ENCODE measurements at regions not wholly inside any gene's neighbourhood (a gene's known extent, or its start where the extent isn't known, plus 50 kb on each side); places are given as distances from the start of the nearest gene placed in this dataset.
"Not testable (repeated sequence)": the region's sequence is repeated elsewhere in the genome, so short reads cannot be mapped to it uniquely, and the experiment has no call there.

DNA sequence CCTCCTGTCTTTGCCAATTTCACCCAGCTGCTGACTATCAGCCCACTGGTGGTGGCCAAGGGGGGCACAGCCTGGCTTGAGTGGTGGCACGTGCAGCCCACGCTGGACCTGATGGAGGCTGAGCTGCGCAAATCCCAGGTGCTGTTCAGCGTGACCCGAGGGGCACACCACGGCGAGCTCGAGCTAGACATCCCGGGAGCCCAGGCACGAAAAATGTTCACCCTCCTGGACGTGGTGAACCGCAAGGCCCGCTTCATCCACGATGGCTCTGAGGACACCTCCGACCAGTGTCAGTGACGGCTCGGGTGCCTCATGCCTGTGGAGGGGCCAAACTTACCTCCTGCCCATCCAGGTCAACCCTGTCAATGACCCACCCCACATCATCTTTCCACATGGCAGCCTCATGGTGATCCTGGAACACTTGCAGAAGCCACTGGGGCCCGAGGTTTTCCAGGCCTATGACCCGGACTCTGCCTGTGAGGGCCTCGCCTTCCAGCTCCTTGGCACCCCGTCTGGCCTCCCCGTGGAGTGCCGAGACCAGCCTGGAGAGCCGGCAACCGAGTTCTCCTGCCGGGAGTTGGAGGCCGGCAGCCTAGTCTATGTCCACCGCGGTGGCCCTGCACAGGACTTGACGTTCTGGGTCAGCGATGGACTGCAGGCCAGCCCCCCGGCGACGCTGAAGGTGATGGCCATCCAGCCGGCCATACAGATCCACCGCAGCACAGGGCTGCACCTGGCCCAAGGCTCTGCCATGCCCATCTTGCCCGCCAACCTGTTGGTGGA, 180.2 kb downstream of the TBC1D2B start:
- H3K36me3 Mint-ChIP-seq; H3K4me1 Mint-ChIP-seq; H3K27me3 Mint-ChIP-seq; H3K27ac Mint-ChIP-seq; H3K4me3 Mint-ChIP-seq; H3K9me3 Mint-ChIP-seq (ENCODE audit: low read depth); DNase-seq; ATAC-seq; CTCF ChIA-PET: not testable (repeated sequence)

DNA sequence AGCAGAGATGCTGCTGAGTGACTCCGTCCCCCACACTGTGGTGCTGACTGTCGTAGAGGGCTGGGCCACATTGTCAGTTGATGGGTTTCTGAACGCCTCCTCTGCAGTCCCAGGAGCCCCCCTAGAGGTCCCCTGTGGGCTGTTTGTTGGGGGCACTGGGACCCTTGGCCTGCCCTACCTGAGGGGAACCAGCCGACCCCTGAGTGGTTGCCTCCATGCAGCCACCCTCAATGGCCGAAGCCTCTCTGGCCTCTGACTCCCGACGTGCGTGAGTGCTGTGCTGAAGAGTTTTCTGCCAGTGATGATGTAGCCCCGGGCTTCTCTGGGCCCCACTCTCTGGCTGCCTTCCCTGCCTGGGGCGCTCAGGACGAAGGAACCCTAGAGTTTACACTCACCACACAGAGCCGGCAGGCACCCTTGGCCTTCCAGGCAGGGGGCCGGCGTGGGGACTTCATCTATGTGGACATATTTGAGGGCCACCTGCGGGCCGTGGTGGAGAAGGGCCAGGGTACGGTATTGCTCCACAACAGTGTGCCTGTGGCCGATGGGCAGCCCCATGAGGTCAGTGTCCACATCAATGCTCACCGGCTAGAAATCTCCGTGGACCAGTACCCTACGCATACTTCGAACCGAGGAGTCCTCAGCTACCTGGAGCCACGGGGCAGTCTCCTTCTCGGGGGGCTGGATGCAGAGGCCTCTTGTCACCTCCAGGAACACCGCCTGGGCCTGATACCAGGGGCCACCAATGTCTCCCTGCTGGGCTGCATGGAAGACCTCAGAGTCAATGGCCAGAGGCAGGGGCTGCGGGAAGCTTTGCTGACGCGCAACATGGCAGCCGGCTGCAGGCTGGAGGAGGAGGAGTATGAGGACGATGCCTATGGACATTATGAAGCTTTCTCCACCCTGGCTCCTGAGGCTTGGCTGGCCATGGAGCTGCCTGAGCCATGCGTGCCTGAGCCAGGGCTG, 181.1 kb downstream of the TBC1D2B start:
- H3K27ac Mint-ChIP-seq; CTCF ChIA-PET; ATAC-seq; H3K27me3 Mint-ChIP-seq; H3K36me3 Mint-ChIP-seq; H3K9me3 Mint-ChIP-seq (ENCODE audit: low read depth); H3K4me3 Mint-ChIP-seq; DNase-seq; H3K4me1 Mint-ChIP-seq: not testable (repeated sequence)

DNA sequence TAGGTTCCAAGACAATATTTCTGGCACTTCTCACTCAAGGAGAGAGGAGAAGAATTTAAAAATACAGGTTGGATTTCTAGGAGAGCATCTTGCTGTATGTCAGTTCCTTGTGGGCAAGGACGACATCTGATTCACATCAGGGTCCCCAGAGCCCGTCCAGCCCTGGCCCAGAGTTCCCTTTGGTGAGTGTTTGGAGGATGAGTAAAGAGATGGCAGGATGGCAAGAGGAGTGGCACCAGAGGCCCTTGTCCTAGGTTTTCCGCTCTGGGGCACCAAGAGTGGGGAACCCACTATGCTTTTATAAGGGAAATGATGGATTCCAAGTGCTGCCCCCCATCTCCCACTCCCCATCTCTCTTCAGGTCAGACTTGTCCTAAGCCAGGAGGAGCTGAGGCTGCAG, 181.8 kb downstream of the TBC1D2B start:
- DNase-seq (no peak), ATAC-seq (no peak)
- CTCF ChIA-PET, result no interaction called here
- Mint-ChIP-seq H3K27ac (no peak overlapping the region), H3K27me3 (no peaks in the 10 kb centered on the region), H3K4me3 (no peak overlapping the region), H3K9me3 (ENCODE audit: low read depth) (no peaks in the 10 kb centered on the region), H3K4me1 (no peaks in the 10 kb centered on the region), H3K36me3 (no peaks in the 10 kb centered on the region)

DNA sequence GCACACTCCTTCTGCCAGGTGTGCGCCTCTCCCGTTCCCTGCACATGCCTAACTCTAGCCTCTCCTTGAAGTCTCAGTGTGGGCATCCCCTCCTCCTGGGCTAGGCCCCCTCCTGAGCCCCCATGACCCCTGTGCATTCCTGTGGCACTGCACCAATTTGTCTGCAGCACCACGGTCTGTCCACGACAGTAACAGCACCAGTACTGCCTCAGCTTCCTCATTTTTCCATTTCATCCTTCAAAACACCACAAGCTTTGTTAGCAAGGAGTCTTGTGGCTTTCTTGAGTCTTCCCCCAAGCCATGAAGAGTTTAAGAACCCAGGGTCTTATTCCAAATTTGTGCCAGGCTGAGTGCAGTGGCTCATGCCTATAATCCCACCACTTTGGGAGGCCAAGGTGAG, 182.4 kb downstream of the TBC1D2B start:
- H3K9me3 Mint-ChIP-seq (ENCODE audit: low read depth); CTCF ChIA-PET; H3K4me1 Mint-ChIP-seq; H3K27me3 Mint-ChIP-seq; H3K27ac Mint-ChIP-seq; H3K4me3 Mint-ChIP-seq; DNase-seq; ATAC-seq; H3K36me3 Mint-ChIP-seq: not testable (repeated sequence)

DNA sequence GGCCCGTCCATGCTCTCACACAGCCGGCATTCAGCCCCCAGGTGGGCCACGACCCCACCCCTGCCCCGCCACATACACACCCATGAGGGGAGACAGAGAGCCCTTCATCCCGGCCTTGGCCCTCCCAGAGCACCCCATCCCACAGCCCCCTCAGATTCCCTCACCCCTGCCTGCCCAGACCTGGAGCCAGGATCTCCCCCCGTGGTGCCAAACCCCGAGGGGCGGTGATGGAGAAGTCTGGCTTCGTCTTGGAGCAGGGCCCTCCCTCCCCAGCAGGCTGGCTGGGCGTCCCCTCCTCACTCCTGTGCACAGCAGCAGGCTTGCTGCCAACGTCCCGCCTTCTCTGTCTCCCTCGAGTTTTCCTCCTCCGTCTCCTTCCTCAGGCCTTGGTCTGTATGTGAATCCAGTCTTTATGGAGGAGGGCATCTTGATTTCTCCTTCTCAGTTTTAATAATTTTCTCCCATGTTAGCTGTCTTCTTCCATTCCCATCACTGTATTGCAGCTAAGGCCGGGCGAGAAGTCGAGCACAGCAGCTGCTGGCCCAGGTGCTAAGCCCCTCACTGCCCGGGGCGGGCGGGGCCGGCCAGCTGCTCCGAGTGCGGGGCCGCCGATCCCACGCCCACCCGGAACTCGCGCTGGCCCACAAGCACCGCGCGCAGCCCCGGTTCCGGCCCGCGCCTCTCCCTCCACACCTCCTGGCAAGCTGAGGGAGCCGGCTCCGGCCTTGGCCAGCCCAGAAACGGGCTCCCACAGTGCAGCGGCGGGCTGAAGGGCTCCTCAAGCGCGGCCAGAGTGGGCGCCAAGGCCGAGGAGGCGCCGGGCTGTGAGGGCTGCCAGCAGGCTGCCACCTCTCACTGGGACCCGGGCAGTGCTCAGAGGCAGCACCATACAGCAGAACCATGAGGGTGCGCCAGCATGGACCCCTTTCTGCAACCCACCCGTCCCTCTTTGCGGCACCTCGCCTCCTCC, 183.6 kb downstream of the TBC1D2B start:
- CTCF ChIA-PET; DNase-seq; ATAC-seq; H3K4me1 Mint-ChIP-seq; H3K27me3 Mint-ChIP-seq; H3K4me3 Mint-ChIP-seq; H3K9me3 Mint-ChIP-seq (ENCODE audit: low read depth); H3K27ac Mint-ChIP-seq; H3K36me3 Mint-ChIP-seq: not testable (repeated sequence)

DNA sequence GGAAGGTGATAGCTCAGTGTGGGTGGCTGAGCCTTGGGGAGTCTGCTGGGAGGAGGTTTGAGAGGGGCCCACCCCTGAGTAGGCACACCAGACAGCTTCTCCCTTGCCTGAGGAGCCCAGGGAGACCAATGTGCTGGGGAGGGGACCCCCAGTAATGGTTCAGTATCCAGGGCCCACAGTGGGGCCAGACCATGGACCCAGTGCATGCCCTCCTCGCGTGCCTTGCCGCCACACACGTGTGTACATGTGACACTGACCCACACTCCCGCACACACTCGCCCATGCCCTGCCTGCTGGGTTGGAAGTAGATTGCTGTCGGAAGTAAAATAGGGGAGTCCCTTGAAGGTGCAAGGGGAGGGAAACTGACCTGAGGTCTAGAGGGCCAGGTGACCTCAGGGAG, 184.3 kb downstream of the TBC1D2B start:
- H3K27me3 Mint-ChIP-seq; H3K36me3 Mint-ChIP-seq; DNase-seq; H3K4me3 Mint-ChIP-seq; H3K9me3 Mint-ChIP-seq (ENCODE audit: low read depth); ATAC-seq; H3K4me1 Mint-ChIP-seq; CTCF ChIA-PET; H3K27ac Mint-ChIP-seq: not testable (repeated sequence)

DNA sequence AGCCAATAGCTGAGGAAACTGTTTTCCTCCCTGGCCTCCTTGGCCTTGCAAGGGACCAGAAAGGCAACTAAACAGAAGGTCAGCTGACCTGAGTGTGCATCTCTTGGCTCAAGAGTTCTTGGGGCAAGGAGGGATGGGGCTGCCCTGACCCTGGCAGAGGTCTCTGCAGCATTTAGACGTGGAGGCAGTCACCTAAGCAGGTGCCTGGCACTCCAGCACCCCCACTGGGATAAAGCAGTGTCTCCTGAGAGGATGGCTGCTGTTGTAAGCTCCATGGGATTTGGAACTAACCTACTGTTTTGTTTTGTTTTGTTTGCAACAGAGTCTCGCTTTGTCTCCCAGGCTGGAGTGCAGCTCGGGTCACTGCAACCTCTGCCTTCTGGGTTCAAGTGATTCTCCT, 185.2 kb downstream of the TBC1D2B start:
- H3K36me3 Mint-ChIP-seq, result no peaks in the 10 kb centered on the region

DNA sequence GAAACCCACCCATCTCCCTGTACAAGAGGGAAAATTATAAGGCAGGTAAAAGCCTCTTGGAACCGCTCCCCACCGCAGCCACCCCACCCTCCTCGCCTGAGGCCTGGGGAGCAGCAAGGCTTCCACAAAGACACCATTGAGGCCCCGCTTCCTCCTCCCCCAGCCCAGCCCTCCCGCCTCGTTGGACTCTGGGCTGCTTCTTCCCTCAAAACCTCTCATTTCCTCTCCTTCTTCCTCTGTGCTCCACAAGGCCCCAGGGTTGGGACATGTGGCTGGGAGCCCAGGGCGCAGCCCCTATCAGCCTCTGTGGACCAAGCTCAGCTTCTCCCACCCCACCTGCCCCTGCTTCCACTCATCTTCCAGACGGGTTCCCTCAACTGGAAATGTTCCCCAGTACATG, 185.6 kb downstream of the TBC1D2B start:
- not testable (repeated sequence) for ATAC-seq; H3K27ac Mint-ChIP-seq; H3K4me3 Mint-ChIP-seq; H3K9me3 Mint-ChIP-seq (ENCODE audit: low read depth); H3K4me1 Mint-ChIP-seq; DNase-seq; H3K27me3 Mint-ChIP-seq; H3K36me3 Mint-ChIP-seq
- CTCF ChIA-PET, result interaction anchor here (2.5 kb wide), 1 partner anchor 11 kb away, joined by 5 read pairs; no protein-coding TSS in a partner anchor

More for the DNA sequence above, 185.2 kb downstream of the TBC1D2B start:
- DNase-seq, result no peak
- no peak overlapping the region for H3K4me3 Mint-ChIP-seq
- CTCF ChIA-PET, result interaction anchor here (2.5 kb wide), 1 partner anchor 10 kb away, joined by 5 read pairs; no protein-coding TSS in a partner anchor
- no peaks in the 10 kb centered on the region for H3K9me3 Mint-ChIP-seq (ENCODE audit: low read depth)
- H3K4me1 Mint-ChIP-seq, result no peaks in the 10 kb centered on the region
- H3K27ac Mint-ChIP-seq, result no peak overlapping the region
- ATAC-seq, result no peak
- no peaks in the 10 kb centered on the region for H3K27me3 Mint-ChIP-seq

DNA sequence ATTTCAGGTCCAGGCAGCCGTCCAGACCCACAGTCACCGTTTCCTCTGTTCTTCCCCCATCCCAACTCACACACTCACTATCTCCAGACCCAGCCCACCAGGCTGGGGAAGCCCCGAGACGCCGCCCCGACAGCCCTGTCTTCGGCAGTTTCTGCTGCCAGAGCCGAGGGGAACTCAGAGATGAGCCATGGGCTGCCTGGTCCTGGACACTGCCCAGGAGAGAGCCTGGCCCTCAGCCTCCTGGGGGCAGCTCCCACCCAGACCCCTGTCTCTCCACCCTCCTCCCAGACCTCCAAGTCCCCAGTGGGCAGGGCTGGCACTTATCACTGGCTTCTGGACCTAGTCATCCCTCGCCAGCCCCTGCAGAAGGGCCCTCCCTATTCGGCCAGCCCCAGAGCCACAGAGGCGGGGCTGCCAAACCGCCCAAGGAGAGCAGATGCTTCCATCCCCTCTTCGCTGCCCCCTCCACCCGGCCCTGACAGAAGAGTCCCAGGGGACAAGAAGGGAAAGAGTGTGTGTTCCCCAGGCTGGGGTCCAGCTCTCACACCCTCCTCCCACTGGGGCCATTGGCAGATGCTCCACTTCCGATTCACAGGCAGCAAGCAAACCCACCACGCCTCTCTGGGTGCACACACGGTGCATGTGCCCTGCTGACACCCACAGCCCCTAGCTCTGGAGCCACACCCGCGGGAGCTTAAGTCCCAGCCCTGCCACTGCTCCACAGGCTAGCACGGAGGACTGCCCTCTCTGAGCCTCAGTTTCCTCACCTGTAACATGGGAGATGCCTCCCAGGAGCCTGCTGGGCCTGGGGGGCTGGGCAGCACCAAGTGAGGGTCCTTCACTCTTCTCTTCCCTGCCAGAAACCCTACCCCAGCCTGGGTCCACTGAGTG, 186.4 kb downstream of the TBC1D2B start:
- DNase-seq; H3K4me3 Mint-ChIP-seq; H3K4me1 Mint-ChIP-seq; H3K27me3 Mint-ChIP-seq; H3K36me3 Mint-ChIP-seq; H3K27ac Mint-ChIP-seq; H3K9me3 Mint-ChIP-seq (ENCODE audit: low read depth): not testable (repeated sequence)
- ATAC-seq, result peak; percentile 22
- CTCF ChIA-PET, result interaction anchor here (2.5 kb wide), 1 partner anchor 11 kb away, joined by 5 read pairs; no protein-coding TSS in a partner anchor

DNA sequence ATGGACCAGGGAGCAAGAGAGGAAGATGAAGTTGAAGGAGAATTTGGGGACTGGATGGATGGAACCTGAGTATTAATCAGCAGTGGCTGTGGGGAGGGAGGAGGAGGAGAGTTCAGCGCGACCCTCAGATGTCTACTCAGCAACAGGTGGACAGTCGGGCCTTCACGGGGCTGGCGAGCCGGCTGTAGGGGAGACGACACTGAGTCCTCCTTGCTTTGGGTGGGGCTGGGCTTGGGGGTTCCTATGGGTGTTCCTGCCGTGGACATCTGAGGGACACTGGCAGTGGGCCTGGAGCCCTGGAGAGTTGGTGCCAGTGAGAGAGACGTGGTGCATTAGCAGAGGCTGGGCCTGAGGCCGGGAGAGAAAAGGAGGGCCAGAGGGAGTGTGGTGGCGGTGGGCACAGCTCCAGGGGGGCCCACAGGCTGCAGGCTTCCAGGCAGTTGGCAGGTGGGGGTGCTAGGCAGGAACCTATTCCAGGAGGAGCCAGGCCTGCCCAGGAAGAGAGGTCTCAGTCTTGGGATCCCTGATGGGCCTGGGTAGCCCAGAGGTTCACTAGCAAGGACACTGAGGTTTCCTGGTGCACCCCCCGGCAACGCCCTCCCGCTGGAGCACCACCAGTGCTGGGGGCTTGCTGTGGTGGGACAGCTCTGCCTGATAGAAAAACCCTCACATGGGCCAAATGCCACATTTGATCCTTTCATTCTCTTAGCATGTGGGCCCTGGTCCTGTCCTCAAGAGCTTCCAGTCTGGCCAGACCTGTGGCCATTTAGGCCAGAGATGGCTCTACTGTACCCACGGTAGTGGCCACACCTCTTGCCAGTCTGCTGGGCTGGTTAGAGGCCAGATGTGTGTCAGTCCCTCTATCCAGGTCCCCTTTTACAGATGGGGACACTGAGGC, 187.4 kb downstream of the TBC1D2B start:
- CTCF ChIA-PET, result interaction anchor here (2.5 kb wide), 1 partner anchor 12 kb away, joined by 5 read pairs; no protein-coding TSS in a partner anchor
- H3K4me3 Mint-ChIP-seq; H3K27me3 Mint-ChIP-seq; H3K36me3 Mint-ChIP-seq; H3K27ac Mint-ChIP-seq; H3K9me3 Mint-ChIP-seq (ENCODE audit: low read depth); H3K4me1 Mint-ChIP-seq; DNase-seq; ATAC-seq: not testable (repeated sequence)

DNA sequence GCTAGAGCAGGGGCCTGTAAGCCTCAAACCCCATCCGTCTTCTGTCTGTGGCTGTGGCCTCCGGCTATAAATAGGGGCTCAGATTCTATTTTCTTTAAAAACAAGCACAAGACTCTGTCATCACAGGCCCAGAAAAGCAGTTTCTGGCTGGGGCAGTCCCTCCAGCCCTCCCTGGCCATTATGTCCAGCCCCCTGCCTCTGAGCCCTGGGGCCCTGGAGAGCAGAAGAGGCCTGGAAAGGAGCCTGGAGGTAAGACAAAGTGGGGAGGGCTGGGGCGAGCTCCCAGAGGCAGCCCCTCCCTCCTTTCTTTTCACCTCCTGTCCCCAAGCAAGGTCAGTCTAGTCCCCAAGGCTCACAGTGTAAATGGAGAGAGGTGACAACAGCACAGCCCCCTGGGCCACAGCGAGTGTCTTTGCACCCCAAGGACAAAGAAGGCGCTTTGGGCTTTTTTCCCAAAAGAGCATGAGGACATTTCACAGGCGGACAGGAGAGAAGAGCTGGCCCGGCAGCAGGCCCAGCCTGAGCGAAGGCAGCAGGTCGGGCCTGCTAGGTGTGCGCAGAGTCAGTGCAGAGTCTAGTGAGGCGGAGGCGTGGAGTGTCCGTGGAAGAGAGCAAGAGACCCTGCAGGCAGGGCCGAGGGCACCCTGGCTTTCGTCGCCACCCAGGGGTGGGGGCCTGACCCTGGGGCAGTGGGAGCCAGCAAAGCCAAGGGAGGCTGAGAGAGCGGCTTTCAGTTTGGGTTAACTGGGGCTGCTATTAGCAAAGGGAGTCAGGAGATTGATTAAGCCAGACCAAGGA, 188.3 kb downstream of the TBC1D2B start:
- ATAC-seq (no peak), DNase-seq (no peak)
- H3K27me3 Mint-ChIP-seq, result no peaks in the 10 kb centered on the region
- no peak overlapping the region for H3K4me3 Mint-ChIP-seq
- no peaks in the 10 kb centered on the region for H3K4me1 Mint-ChIP-seq
- CTCF ChIA-PET, result no interaction called here
- no peaks in the 10 kb centered on the region for H3K9me3 Mint-ChIP-seq (ENCODE audit: low read depth)
- no peak overlapping the region for H3K27ac Mint-ChIP-seq
- H3K36me3 Mint-ChIP-seq, result no peaks in the 10 kb centered on the region

Data from activated CD8-positive, alpha-beta memory T cell treated with anti-CD3 and anti-CD28 coated beads, Interleukin-2, amount 10 ng/mL, durations not matched to agents 7 days and 5 days (primary cell).